ENCODE measurements at regions not wholly inside any gene's neighbourhood (a gene's known extent, or its start where the extent isn't known, plus 50 kb on each side); places are given as distances from the start of the nearest gene placed in this dataset.

GRCh38 chrX:82134378-82134777 is 932.5 kb downstream of the SH3BGRL start:
- TF ChIP-seq HNF4A (conservative IDR thresholded peaks at IDR 0.05) (no peak), HNF4G (IDR thresholded peaks at IDR 0.05) (no peak), YY1 (IDR thresholded peaks at IDR 0.05) (no peak), SP1 (IDR thresholded peaks at IDR 0.05) (no peak), ATF3 (IDR thresholded peaks at IDR 0.05) (no peak), RXRA (IDR thresholded peaks at IDR 0.05) (no peak), TAF1 (conservative IDR thresholded peaks at IDR 0.05) (no peak), NR2F2 (IDR thresholded peaks at IDR 0.05) (no peak), FOXA1 (IDR thresholded peaks at IDR 0.05) (no peak), RAD21 (IDR thresholded peaks at IDR 0.05) (no peak), CTCF (IDR thresholded peaks at IDR 0.05; ENCODE audit: low read depth, low read length, missing input control) (no peak), FOXA2 (IDR thresholded peaks at IDR 0.05) (no peak), JUND (IDR thresholded peaks at IDR 0.05) (no peak), GABPA (IDR thresholded peaks at IDR 0.05 in 1 of 2, conservative IDR thresholded peaks at IDR 0.05 in 1 of 2) (no peak), EGR1 (IDR thresholded peaks at IDR 0.05; ENCODE audit: low read depth in 2 of 2) (no peak)
- TF ChIP-seq, protein P1, sequence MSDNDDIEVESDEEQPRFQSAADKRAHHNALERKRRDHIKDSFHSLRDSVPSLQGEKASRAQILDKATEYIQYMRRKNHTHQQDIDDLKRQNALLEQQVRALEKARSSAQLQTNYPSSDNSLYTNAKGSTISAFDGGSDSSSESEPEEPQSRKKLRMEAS (IDR thresholded peaks at IDR 0.05) = no peak
- TF ChIP-seq, protein P2, sequence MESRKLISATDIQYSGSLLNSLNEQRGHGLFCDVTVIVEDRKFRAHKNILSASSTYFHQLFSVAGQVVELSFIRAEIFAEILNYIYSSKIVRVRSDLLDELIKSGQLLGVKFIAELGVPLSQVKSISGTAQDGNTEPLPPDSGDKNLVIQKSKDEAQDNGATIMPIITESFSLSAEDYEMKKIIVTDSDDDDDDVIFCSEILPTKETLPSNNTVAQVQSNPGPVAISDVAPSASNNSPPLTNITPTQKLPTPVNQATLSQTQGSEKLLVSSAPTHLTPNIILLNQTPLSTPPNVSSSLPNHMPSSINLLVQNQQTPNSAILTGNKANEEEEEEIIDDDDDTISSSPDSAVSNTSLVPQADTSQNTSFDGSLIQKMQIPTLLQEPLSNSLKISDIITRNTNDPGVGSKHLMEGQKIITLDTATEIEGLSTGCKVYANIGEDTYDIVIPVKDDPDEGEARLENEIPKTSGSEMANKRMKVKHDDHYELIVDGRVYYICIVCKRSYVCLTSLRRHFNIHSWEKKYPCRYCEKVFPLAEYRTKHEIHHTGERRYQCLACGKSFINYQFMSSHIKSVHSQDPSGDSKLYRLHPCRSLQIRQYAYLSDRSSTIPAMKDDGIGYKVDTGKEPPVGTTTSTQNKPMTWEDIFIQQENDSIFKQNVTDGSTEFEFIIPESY (IDR thresholded peaks at IDR 0.05) = no peak
- TF ChIP-seq, protein P3, sequence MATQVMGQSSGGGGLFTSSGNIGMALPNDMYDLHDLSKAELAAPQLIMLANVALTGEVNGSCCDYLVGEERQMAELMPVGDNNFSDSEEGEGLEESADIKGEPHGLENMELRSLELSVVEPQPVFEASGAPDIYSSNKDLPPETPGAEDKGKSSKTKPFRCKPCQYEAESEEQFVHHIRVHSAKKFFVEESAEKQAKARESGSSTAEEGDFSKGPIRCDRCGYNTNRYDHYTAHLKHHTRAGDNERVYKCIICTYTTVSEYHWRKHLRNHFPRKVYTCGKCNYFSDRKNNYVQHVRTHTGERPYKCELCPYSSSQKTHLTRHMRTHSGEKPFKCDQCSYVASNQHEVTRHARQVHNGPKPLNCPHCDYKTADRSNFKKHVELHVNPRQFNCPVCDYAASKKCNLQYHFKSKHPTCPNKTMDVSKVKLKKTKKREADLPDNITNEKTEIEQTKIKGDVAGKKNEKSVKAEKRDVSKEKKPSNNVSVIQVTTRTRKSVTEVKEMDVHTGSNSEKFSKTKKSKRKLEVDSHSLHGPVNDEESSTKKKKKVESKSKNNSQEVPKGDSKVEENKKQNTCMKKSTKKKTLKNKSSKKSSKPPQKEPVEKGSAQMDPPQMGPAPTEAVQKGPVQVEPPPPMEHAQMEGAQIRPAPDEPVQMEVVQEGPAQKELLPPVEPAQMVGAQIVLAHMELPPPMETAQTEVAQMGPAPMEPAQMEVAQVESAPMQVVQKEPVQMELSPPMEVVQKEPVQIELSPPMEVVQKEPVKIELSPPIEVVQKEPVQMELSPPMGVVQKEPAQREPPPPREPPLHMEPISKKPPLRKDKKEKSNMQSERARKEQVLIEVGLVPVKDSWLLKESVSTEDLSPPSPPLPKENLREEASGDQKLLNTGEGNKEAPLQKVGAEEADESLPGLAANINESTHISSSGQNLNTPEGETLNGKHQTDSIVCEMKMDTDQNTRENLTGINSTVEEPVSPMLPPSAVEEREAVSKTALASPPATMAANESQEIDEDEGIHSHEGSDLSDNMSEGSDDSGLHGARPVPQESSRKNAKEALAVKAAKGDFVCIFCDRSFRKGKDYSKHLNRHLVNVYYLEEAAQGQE (IDR thresholded peaks at IDR 0.05) = no peak
- H3K9me3 ChIP-seq (ENCODE audit: control insufficient read depth in 4 of 4, low read length in 3 of 4) = peaks cover 0 to 10% (median 3%) of the 10 kb centered on the region in 4 donors

More at GRCh38 chrX:82134378-82134777, 932.5 kb downstream of the SH3BGRL start:
- H3K4me3 ChIP-seq (ENCODE audit: low read depth in 1 of 3, low read length in 3 of 3) = no peak overlapping the region
- no peak overlapping the region for H3K9ac ChIP-seq (ENCODE audit: low read depth in 1 of 2, low read length in 2 of 2)
- H3K36me3 ChIP-seq (ENCODE audit: control insufficient read depth in 4 of 4, insufficient read depth in 3 of 4, low read depth in 1 of 4, low read length in 3 of 4) = no peaks in the 10 kb centered on the region
- no peaks in the 10 kb centered on the region for H3K4me1 ChIP-seq (ENCODE audit: control insufficient read depth in 4 of 4, insufficient read depth in 4 of 4, low read length in 3 of 4)
- H3K27me3 ChIP-seq (ENCODE audit: control insufficient read depth in 4 of 4, insufficient read depth in 4 of 4, low read length in 3 of 4) = no peaks in the 10 kb centered on the region
- DNase-seq (ENCODE audit: low spot score) = no peak
- no peak overlapping the region for H3K27ac ChIP-seq (ENCODE audit: low read depth in 1 of 2, low read length in 2 of 2)

Measured in liver (tissue), 7 donors.